K562 (cell line): ENCODE measurements at regions not wholly inside any gene's neighbourhood (a gene's known extent, or its start where the extent isn't known, plus 50 kb on each side); places are given as distances from the start of the nearest gene placed in this dataset.

Experiments
- ATAC-seq: fragments of 200-7000 bp; cut with Tn5 transposase; 3 replicates; pipeline ENCODE4 v1.9.1; 2020; ENCODE audit warnings: moderate library complexity
- BruUV-seq: library from RNA; stranded (reverse); fragments of 400-500 nt; replicated peaks from 2 replicates; lab custom pipeline; 2021; lab: Mats Ljungman, UMichigan
- CTCF ChIA-PET: fragments of 300-600 bp; formaldehyde crosslinking; extraction: SDS; loops from one replicate; lab custom pipeline; 2021; ENCODE audit warnings: low intra/inter-chr PET ratio; lab: Yijun Ruan, JAX
- POLR2A ChIA-PET: fragments of 300-600, 350-650 bp; sonication (Branson Sonifier 250); formaldehyde crosslinking; extraction: SDS; loops from one replicate; lab custom pipeline; 2021; ENCODE audit warnings: antibody characterized with exemption, inconsistent platforms; lab: Yijun Ruan, JAX
- DNase-seq, 4 experiments: peaks; one replicate each; pipeline versions ENCODE4 v3.0.0 to v3.0.0-alpha.2; 2011 to 2018; ENCODE audit warnings: low spot score in 3 of 4, mixed read lengths in 3 of 4; ENCODE audit errors: extremely low read depth in 1 of 4
- FAIRE-seq: peaks from 2 replicates; lab custom pipeline; 2011; peaks lifted over from hg19 to GRCh38; lab: Jason Lieb, UNC
- H2AFZ ChIP-seq: 2 replicates; pipeline ENCODE4 v1.6.0; 2011; ENCODE audit warnings: low read depth, low read length, control low read depth, inconsistent platforms
- H3K27ac ChIP-seq: fragments of 200-600 bp; 3 replicates; pipeline ENCODE4 v1.8.0; 2011; ENCODE audit warnings: low read depth, mild to moderate bottlenecking, control low read depth, inconsistent platforms, low read length, moderate library complexity, mixed read lengths; ENCODE audit errors: extremely low read depth
- H3K27me3 ChIP-seq, 2 experiments: fragments of 300-600 bp in 1 of 2; 2 replicates in 1 of 2; 3 replicates in 1 of 2; pipeline versions ENCODE4 v1.6.0 to v1.8.0; 2011; ENCODE audit warnings: inconsistent platforms in 2 of 2, low read length in 2 of 2, mild to moderate bottlenecking in 1 of 2, mixed read lengths in 1 of 2, moderate library complexity in 1 of 2; ENCODE audit not compliant: control insufficient read depth in 2 of 2, insufficient read depth in 2 of 2
- H3K36me3 ChIP-seq: fragments of 300-600 bp; 3 replicates; pipeline ENCODE4 v1.8.0; 2011; ENCODE audit warnings: mild to moderate bottlenecking, low read length, inconsistent platforms; ENCODE audit not compliant: control insufficient read depth, insufficient read depth
- H3K4me1 ChIP-seq, 2 experiments: fragments of 200-600 bp in 1 of 2; replicated peaks in 1 of 2; 2 replicates in 1 of 2; 3 replicates in 1 of 2; pipeline versions ENCODE4 v1.5.1 to v1.8.0; 2011; ENCODE audit warnings: inconsistent platforms in 2 of 2, low read length in 2 of 2, mild to moderate bottlenecking in 1 of 2, mixed read lengths in 1 of 2, moderate library complexity in 1 of 2; ENCODE audit not compliant: control insufficient read depth in 2 of 2, insufficient read depth in 2 of 2
- H3K4me2 ChIP-seq: 2 replicates; pipeline ENCODE4 v1.6.1; 2011; ENCODE audit warnings: low read length, control low read depth, inconsistent platforms, mixed read lengths; ENCODE audit not compliant: insufficient read depth
- H3K4me3 ChIP-seq: fragments of 200-600 bp; sonication (generic), shearing (Covaris generic); 2 replicates; pipeline ENCODE4 v1.5.1; 2016; ENCODE audit warnings: control low read depth, inconsistent platforms
- H3K79me2 ChIP-seq: fragments of 200-600 bp; 3 replicates; pipeline ENCODE4 v1.8.0; 2011; ENCODE audit warnings: low read length, inconsistent platforms; ENCODE audit not compliant: control insufficient read depth, insufficient read depth
- H3K9ac ChIP-seq, 2 experiments: 2 replicates each; pipeline versions ENCODE4 v1.6.0 to v1.6.1; 2011; ENCODE audit warnings: low read depth in 2 of 2, low read length in 2 of 2, control low read depth in 1 of 2, inconsistent platforms in 1 of 2, mild to moderate bottlenecking in 1 of 2, mixed read lengths in 1 of 2; ENCODE audit not compliant: insufficient read depth in 1 of 2
- H3K9me1 ChIP-seq: one replicate; pipeline ENCODE4 v1.6.0; 2011; ENCODE audit warnings: inconsistent platforms, mild to moderate bottlenecking, low read length, moderate library complexity; ENCODE audit not compliant: control insufficient read depth, insufficient read depth
- H3K9me3 ChIP-seq: replicated peaks from 2 replicates; pipeline ENCODE4 v1.5.1; 2011; ENCODE audit warnings: low read depth, low read length, inconsistent platforms; ENCODE audit not compliant: control insufficient read depth, insufficient read depth
- H4K20me1 ChIP-seq: replicated peaks from 2 replicates; pipeline ENCODE4 v1.6.1; 2011; ENCODE audit warnings: low read length, inconsistent platforms, mixed read lengths; ENCODE audit not compliant: control insufficient read depth, insufficient read depth
- ZBTB40 ChIP-seq, 2 experiments: fragments of 450-650 bp in 1 of 2; sonication (generic) in 1 of 2; formaldehyde crosslinking in 1 of 2; IDR thresholded peaks; 2 replicates each; pipeline versions ENCODE4 v1.7.1 to v1.9.0; 2016 to 2022; ENCODE audit warnings: inconsistent platforms in 1 of 2, mild to moderate bottlenecking in 1 of 2, missing genetic modification reagents in 1 of 2
- ZNF551 ChIP-seq: fragments of 250-450 bp; sonication (Bioruptor Pico); IDR thresholded peaks from 2 replicates; pipeline ENCODE4 v1.5.0; 2021; ENCODE audit warnings: mild to moderate bottlenecking, moderate library complexity
- WGBS: fragments of 100-300 bp; shearing (Covaris generic); methylation state at CpG from one replicate; pipeline ENCODE4 v1.1.6; 2016; ENCODE audit warnings: low coverage, mixed read lengths; ENCODE audit not compliant: insufficient coverage; ENCODE audit errors: missing lambda C conversion rate; 5-methylcytosine and 5-hydroxymethylcytosine counted together
- in situ Hi-C: fragments of 300-500 bp; cut with MboI; formaldehyde crosslinking; loops from 4 replicates; pipeline ENCODE4 v1.15.0; 2018; ENCODE audit warnings: inconsistent platforms, mixed read lengths
- intact Hi-C: fragments of 100-400 bp; cut with micrococcal nuclease; formaldehyde crosslinking; loops from 2 replicates; pipeline ENCODE4 v1.14.2; 2022

- H3K79me2 ChIP-seq, result no peaks in the 10 kb centered on the region
- H3K9me3 ChIP-seq, result no peaks in the 10 kb centered on the region
- H3K4me3 ChIP-seq, result no peak overlapping the region
- no peaks in the 10 kb centered on the region for H3K9me1 ChIP-seq
- H4K20me1 ChIP-seq, result peaks cover 3% of the 10 kb centered on the region; the same call in 1 of the 2 replicates
- H3K4me2 ChIP-seq, result no peak overlapping the region
- WGBS, result 4% methylated on average over 8 of the region's 8 CpGs
- H3K9ac ChIP-seq, result no peak overlapping the region
- in situ Hi-C loops, result no loop called here
- POLR2A ChIA-PET, result no interaction called here
- no peaks in the 10 kb centered on the region for H3K4me1 ChIP-seq
- CTCF ChIA-PET, result no interaction called here
- no peak for DNase-seq
- H3K36me3 ChIP-seq, result no peaks in the 10 kb centered on the region
- peak; percentile 79 for TF ChIP-seq ZBTB40 (IDR thresholded peaks at IDR 0.05)
- TF ChIP-seq ZBTB40 (CRISPR knock-in tag; IDR thresholded peaks at IDR 0.05), result no peak
- no peak for TF ChIP-seq ZNF551 (CRISPR knock-in tag)
- TF ChIP-seq, all 486 proteins: peak for 1
- Histone ChIP-seq H3K27ac (no peak overlapping the region), H2AFZ (no peak overlapping the region), H3K27me3 (peaks cover 28 to 57% of the 10 kb centered on the region in 2 experiments)
- ATAC-seq (no peak), FAIRE-seq (no peak)
- BruUV-seq, result no TSS peak
- intact Hi-C loops, result no loop called here
Observed at GRCh38 chr21:41623945-41624344, 116.0 kb upstream of the TMPRSS2 start.
